Right cardiac atrium (tissue), 5 donors: ENCODE measurements at regions not wholly inside any gene's neighbourhood (a gene's known extent, or its start where the extent isn't known, plus 50 kb on each side); places are given as distances from the start of the nearest gene placed in this dataset.

Experiments used
- ATAC-seq, 2 donors: fragments of 200-7000 bp; cut with Tn5 transposase; one replicate each; pipeline versions ENCODE4 v1.8.0 to v1.9.1; 2020; ENCODE audit warnings: moderate library complexity in 2 of 2, mild to moderate bottlenecking in 1 of 2
- DNase-seq, 3 donors: peaks; one replicate each; pipeline ENCODE4 v3.0.0-alpha.2; 2020
- H3K27ac ChIP-seq: one replicate; pipeline ENCODE4 v1.5.1; 2013; ENCODE audit warnings: mild to moderate bottlenecking, low read length, control low read depth, moderate library complexity
- H3K27me3 ChIP-seq: one replicate; pipeline ENCODE4 v1.6.1; 2013; ENCODE audit not compliant: control insufficient read depth, insufficient read depth
- H3K4me1 ChIP-seq: one replicate; pipeline ENCODE4 v1.6.1; 2013; ENCODE audit warnings: low read length; ENCODE audit not compliant: control insufficient read depth, insufficient read depth
- H3K4me3 ChIP-seq: one replicate; pipeline ENCODE4 v1.5.1; 2013; ENCODE audit warnings: low read length, control low read depth
- H3K9me3 ChIP-seq: one replicate; pipeline ENCODE4 v1.6.1; 2013; ENCODE audit warnings: low read length; ENCODE audit not compliant: control insufficient read depth
- WGBS: extraction: QIAGEN DNeasy Blood & Tissue Kit; methylation state at CpG from one replicate; pipeline ENCODE4 v1.1.7; 2013; 5-methylcytosine and 5-hydroxymethylcytosine counted together
- intact Hi-C, 4 donors: fragments of 100-400 bp; cut with DNase I; formaldehyde crosslinking; loops; one replicate each; pipeline versions ENCODE4 v1.11.0 to v1.14.0; 2022 to 2023
- donor health status: healthy with polysubstance abuse.
- donor health status: DM: no; HTN: yes; CAD: no.
- donor health status: DM: no; HTN: no; CAD: no.
- donor health status: DM: no; HTN: yes; CAD: no; lungs with severe emphysema.
- donor health status: DM: yes; HTN: yes; CAD: no.

DNA sequence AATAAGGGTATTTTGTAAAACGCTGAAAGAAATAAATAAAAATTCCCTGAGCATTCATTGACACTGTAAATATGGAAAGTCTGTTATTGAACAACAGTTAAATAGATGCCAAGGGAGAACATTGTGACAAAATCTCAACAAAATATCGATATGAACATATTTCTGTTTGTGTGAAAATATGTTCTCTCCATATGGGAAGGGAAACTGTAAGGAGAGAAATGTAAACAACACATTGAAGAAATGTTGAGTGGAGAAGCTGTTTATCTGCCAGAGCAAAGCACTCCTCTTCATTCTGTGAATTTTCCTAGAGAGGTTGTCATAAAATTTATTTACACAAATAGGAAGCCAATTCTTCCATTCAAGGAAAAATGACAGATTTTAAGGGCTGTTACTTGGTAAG, 57.1 kb upstream of the EOMES start:
- Histone ChIP-seq H3K4me1 (no peaks in the 10 kb centered on the region), H3K4me3 (no peak overlapping the region), H3K27ac (no peak overlapping the region), H3K27me3 (no peaks in the 10 kb centered on the region), H3K9me3 (no peaks in the 10 kb centered on the region)
- 70% methylated on average over 2 of the region's 2 CpGs for WGBS
- no peak for ATAC-seq
- no peak for DNase-seq
- intact Hi-C loops, result no loop called here

DNA sequence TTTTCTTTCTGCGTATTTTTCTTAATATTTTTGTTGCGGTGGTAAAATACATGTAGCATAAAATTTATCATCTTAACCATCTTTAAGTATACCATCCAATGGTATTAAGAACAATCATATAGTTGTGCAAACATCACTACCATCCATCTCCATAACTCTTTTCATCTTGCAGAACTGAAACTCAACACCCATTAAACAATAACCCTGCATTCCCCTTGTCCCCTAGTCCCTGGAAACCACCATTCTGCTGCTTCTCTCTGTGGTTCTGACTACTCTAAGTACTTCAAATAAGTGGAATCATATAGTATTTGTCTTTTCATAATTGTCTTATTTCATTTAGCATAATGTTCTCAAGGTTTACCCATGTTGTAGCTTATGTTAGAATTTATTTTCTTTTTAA, 67.3 kb upstream of the EOMES start:
- Histone ChIP-seq H3K27ac (no peak overlapping the region), H3K4me3 (no peak overlapping the region), H3K27me3 (no peaks in the 10 kb centered on the region), H3K4me1 (no peaks in the 10 kb centered on the region), H3K9me3 (no peaks in the 10 kb centered on the region)
- no peak for ATAC-seq
- intact Hi-C loops, result no loop called here
- no peak for DNase-seq
- WGBS, result 98% methylated on average over 2 of the region's 2 CpGs

DNA sequence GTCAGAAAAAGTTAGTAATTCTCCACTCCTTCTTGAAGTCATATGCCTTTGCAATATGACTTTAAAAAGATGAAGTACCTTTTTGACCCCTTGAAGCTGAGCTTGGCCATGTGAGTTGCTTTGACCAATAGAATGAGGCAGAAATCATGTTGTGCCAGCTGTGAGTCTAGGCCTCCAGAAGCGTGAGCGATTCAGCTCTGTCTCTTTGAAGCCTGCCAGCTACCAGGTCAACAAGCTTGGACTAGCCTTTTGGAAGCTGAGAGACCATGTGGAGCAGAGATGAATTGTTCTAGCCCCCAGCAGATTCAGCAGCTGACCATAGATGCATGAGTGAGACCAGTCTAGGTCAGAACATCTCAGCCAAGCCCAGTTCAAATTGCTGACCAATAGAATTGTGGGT, 69.8 kb upstream of the EOMES start:
- no peak for DNase-seq
- ATAC-seq, result no peak
- H3K4me3 ChIP-seq, result no peak overlapping the region
- H3K9me3 ChIP-seq, result no peaks in the 10 kb centered on the region
- WGBS, result 84% methylated on average over 2 of the region's 2 CpGs
- no peaks in the 10 kb centered on the region for H3K4me1 ChIP-seq
- no peak overlapping the region for H3K27ac ChIP-seq
- intact Hi-C loops, result no loop called here
- no peaks in the 10 kb centered on the region for H3K27me3 ChIP-seq

DNA sequence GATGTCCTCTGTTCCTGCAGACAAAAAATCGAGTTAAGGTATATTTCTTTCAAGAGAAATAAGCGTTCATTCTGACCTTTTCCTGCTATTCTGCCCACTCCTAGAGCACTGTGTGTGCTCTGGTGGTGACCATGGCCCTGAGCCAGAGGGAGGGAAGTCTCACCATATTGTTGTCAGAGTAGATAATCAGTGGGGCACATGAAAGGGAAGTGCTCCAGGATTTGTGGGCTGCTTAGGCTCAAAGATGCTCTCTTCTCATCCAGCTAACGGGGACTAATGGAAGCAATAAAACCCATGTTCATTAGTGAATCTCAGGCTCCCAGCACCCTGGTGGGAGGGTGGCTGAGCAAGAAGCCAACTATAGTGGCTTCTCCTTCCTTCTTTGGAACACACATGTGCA, 70.7 kb upstream of the EOMES start:
- no peak for ATAC-seq
- intact Hi-C loops, result no loop called here
- Histone ChIP-seq H3K9me3 (no peaks in the 10 kb centered on the region), H3K27me3 (no peaks in the 10 kb centered on the region), H3K4me1 (no peaks in the 10 kb centered on the region), H3K4me3 (no peak overlapping the region), H3K27ac (no peak overlapping the region)
- 53% methylated on average over 3 of the region's 3 CpGs for WGBS
- no peak for DNase-seq

DNA sequence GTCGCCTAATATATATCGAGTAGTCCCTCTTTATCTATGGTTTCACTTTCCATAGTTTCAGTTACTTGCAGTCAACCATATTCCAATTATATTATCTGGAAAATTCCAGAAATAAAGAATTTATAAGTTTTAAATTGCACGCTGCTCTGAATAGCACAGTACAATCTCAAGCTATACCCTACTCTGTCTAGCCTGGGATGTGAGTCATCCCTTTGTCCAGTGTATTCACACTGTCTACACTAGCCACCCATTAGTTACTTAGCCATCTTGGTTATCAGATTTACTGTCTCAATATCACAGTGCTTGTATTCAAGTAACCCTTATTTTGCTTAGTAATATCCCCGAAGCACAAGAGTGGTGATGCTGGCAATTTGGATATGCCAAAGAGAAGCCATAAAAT, 72.1 kb upstream of the EOMES start:
- no peak for ATAC-seq
- WGBS, result 92% methylated on average over 4 of the region's 4 CpGs
- Histone ChIP-seq H3K9me3 (no peaks in the 10 kb centered on the region), H3K4me1 (no peaks in the 10 kb centered on the region), H3K27ac (no peak overlapping the region), H3K4me3 (no peak overlapping the region), H3K27me3 (no peaks in the 10 kb centered on the region)
- DNase-seq, result no peak
- intact Hi-C loops, result no loop called here

DNA sequence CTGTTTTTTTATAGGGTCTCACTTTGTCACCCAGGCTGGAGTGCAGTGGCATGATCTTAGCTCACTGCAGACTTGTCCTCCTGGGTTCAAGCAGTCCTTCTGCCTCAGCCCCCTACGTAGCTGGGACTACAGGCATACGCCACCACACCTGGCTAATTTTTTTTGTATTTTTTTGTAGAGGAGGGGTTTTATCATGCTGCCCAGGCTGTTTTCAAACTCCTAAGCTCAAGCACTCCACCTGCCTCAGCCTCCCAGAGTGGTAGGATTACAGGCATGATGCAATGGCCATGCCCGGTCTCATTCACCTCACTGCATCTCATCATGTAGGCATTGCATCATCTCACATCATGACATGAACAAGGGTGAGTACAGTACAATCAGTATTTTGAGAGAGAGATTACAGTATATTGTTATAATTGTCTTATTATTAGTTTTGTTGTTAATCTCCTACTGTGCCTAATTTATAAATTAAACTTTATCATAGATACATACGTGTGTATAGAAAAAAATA, 74.3 kb upstream of the EOMES start:
- no peak for ATAC-seq
- H3K4me1 ChIP-seq, result no peaks in the 10 kb centered on the region
- no peak overlapping the region for H3K27ac ChIP-seq
- no peaks in the 10 kb centered on the region for H3K27me3 ChIP-seq
- WGBS, result 85% methylated on average over 4 of the region's 4 CpGs
- no peak overlapping the region for H3K4me3 ChIP-seq
- no peaks in the 10 kb centered on the region for H3K9me3 ChIP-seq
- intact Hi-C loops, result no loop called here
- DNase-seq, result no peak

DNA sequence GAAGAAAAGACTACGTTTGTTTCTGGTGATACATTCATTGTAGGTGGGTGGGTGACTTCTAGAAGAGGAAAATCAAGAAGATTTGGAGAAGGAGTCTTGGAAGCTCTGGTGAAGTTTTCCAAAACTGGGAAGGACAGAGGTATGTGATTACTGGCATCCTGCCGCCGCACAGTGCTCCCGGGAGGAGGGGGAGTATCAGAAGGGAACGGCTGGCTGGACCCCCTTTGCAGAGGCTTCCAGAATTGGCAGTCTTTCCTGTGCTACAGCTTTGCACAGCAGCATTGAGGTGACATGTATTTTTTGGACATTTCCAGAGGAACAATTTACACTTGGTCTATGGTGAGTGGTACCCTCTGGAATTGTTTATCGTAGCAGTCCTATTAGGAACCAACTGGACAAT, 75.7 kb upstream of the EOMES start:
- DNase-seq, result no peak
- 73% methylated on average over 6 of the region's 6 CpGs for WGBS
- intact Hi-C loops, result no loop called here
- H3K27ac ChIP-seq, result no peak overlapping the region
- ATAC-seq, result no peak
- H3K4me1 ChIP-seq, result no peaks in the 10 kb centered on the region
- no peaks in the 10 kb centered on the region for H3K27me3 ChIP-seq
- H3K4me3 ChIP-seq, result no peak overlapping the region
- H3K9me3 ChIP-seq, result no peaks in the 10 kb centered on the region

DNA sequence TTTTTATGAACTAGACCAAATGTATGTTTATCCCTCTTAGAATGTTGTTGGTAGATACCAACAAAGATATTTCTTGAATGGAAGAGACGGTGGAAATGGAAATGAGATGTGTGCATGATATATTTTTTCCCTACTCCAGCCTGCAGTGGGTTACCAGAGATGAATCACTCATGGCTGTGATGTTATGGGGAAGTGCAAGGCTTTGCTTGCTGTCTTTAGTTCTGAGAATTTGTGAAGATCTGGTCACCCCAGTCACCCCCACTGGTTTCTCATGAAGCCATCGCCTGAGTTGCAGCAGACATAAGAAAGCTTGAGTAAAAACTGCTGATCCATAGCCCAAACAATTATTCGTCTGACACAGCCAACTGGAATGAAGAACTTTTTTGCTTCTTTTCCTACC, 78.1 kb upstream of the EOMES start:
- Histone ChIP-seq H3K9me3 (no peaks in the 10 kb centered on the region), H3K4me3 (no peak overlapping the region), H3K4me1 (no peaks in the 10 kb centered on the region), H3K27me3 (no peaks in the 10 kb centered on the region), H3K27ac (no peak overlapping the region)
- no peak for ATAC-seq
- WGBS, result 84% methylated on average over 3 of the region's 3 CpGs
- DNase-seq, result no peak
- intact Hi-C loops, result no loop called here

DNA sequence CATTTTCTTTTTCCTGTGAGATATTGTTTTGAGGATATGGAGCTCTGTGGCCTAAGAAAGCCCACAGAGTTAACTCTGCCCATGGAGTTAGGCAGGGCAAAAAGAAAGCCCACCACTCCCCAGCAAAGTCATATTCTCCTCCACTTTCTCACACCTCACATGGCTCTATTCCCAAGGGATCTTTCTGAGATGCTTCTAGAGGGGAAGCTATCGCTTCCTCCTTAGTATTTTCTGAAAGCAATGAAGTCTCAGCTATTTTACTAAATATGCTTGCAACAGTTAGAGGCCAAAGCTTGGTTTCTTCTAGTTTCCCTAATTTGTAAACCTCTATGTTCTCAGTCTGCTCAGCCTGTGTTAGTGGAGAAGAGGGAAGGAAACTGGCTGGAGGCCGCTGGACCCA, 80.3 kb upstream of the EOMES start:
- H3K4me1 ChIP-seq, result no peaks in the 10 kb centered on the region
- H3K27ac ChIP-seq, result no peak overlapping the region
- ATAC-seq, result no peak
- no peak for DNase-seq
- 80% methylated on average over 2 of the region's 2 CpGs for WGBS
- H3K4me3 ChIP-seq, result no peak overlapping the region
- intact Hi-C loops, result no loop called here
- no peaks in the 10 kb centered on the region for H3K9me3 ChIP-seq
- no peaks in the 10 kb centered on the region for H3K27me3 ChIP-seq

DNA sequence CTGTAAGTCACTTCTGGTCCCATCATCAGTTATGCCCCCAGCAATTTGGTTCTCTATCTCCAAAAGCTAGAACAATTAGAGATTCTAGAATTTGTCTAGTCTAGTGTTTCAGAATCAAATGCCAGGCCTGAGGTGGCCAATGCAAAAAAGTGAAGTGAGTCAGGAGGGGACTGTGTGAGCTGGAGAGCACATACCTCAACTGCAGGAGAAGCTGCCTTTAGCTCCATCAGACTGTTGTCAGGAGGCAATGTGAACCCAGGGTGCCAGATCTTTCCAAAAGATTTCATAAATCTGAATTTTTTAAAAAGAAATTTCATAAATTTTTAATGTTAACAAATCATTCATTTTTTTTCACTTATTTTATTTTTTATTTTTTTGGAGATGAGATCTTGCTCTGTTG, 80.7 kb upstream of the EOMES start:
- ATAC-seq (no peak), DNase-seq (no peak)
- Histone ChIP-seq H3K4me3 (no peak overlapping the region), H3K9me3 (no peaks in the 10 kb centered on the region), H3K4me1 (no peaks in the 10 kb centered on the region), H3K27ac (no peak overlapping the region), H3K27me3 (no peaks in the 10 kb centered on the region)
- intact Hi-C loops, result no loop called here

DNA sequence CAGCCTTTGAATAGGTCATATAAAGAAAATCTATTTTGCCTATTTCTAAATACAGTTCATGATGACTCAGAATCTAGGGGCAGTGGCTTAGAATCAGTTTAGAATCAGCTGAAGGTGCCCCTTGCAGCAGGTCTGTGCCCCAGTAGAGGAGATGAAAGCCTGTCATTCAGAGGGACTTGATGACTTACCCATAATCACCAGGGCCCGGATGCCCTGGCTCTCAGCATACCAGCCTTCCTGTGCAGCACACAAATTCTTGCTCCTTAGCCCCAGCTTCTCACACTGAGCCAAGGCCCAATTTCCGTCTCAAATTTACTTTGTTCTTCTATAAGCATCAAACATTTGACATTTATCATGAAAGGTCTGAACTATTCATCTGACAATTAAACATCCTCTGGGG, 83.2 kb upstream of the EOMES start:
- no peak for DNase-seq
- ATAC-seq, result no peak
- H3K27ac ChIP-seq, result no peak overlapping the region
- 68% methylated on average over 2 of the region's 2 CpGs for WGBS
- intact Hi-C loops, result no loop called here
- H3K4me3 ChIP-seq, result no peak overlapping the region
- no peaks in the 10 kb centered on the region for H3K9me3 ChIP-seq
- no peaks in the 10 kb centered on the region for H3K27me3 ChIP-seq
- H3K4me1 ChIP-seq, result no peaks in the 10 kb centered on the region

DNA sequence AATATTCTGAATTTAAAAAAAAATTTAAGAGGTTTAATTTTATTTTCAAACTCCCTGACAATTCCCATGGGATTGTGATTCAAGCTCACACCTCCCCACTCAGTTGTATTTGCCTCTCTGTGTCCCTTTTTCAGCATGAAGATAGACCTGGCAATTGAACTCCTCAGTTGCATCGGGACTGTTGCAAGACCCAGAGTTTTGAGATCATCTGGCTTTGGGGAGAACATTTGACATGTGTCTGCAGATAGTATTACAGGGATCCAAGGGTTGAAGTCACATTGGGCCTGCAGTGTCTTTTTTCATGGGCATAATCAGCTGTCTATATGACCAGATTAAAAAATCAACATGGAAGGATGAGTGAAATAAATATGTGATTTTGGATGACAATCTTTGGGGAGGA, 91.1 kb upstream of the EOMES start:
- 31% methylated on average over 1 of the region's 1 CpG for WGBS
- Histone ChIP-seq H3K27me3 (no peaks in the 10 kb centered on the region), H3K9me3 (no peaks in the 10 kb centered on the region), H3K4me3 (no peak overlapping the region), H3K27ac (no peak overlapping the region), H3K4me1 (no peaks in the 10 kb centered on the region)
- intact Hi-C loops, result no loop called here
- ATAC-seq, result no peak
- no peak for DNase-seq
